ENCODE measurements at regions not wholly inside any gene's neighbourhood (a gene's known extent, or its start where the extent isn't known, plus 50 kb on each side); places are given as distances from the start of the nearest gene placed in this dataset.

- H3K9me3 ChIP-seq, result no peaks in the 10 kb centered on the region
- 89 to 90% methylated on average over 4 of the region's 4 CpGs for WGBS, 2 donors
- no peaks in the 10 kb centered on the region for H3K4me1 ChIP-seq
- H3K27ac ChIP-seq, result no peak overlapping the region
- TF ChIP-seq POLR2A (IDR thresholded peaks at IDR 0.05), result no peak
- no peak for TF ChIP-seq CTCF (IDR thresholded peaks at IDR 0.05)
- no peaks in the 10 kb centered on the region for H3K36me3 ChIP-seq
- H3K4me3 ChIP-seq (replicated peaks in 1 of 3), result no peak overlapping the region
- no peaks in the 10 kb centered on the region for H3K27me3 ChIP-seq
- DNase-seq, result no peak
- intact Hi-C loops (cut with DNase I), result loop anchor here (10.0 kb wide), 1 partner anchor 267 kb away; no protein-coding TSS in a partner anchor
Measured at GRCh38 chr20:7091655-7092054, 324.2 kb downstream of the BMP2 start.

- peak; percentile 54 to 62 for DNase-seq
- H3K9me3 ChIP-seq, result no peaks in the 10 kb centered on the region
- TF ChIP-seq CTCF (IDR thresholded peaks at IDR 0.05) (peak; percentile 27 to 76 (median 62)), POLR2A (IDR thresholded peaks at IDR 0.05) (no peak)
- 28% methylated on average over 7 of the region's 7 CpGs for WGBS, 2 donors
- intact Hi-C loops (cut with DNase I), result loop anchor here (10.0 kb wide), 1 partner anchor 270 kb away; no protein-coding TSS in a partner anchor
- no peaks in the 10 kb centered on the region for H3K27me3 ChIP-seq
- H3K36me3 ChIP-seq, result no peaks in the 10 kb centered on the region
- H3K4me1 ChIP-seq, result no peaks in the 10 kb centered on the region
- H3K27ac ChIP-seq, result no peak overlapping the region
- no peak overlapping the region for H3K4me3 ChIP-seq (replicated peaks in 1 of 3)
Measured at GRCh38 chr20:7094438-7094997, 327.0 kb downstream of the BMP2 start.

GRCh38 chr20:7106910-7107309 lies 339.4 kb downstream of the BMP2 start:
- no peaks in the 10 kb centered on the region for H3K9me3 ChIP-seq
- no peaks in the 10 kb centered on the region for H3K27me3 ChIP-seq
- no peak for DNase-seq
- no peaks in the 10 kb centered on the region for H3K4me1 ChIP-seq
- no peak overlapping the region for H3K4me3 ChIP-seq (replicated peaks in 1 of 3)
- TF ChIP-seq CTCF (IDR thresholded peaks at IDR 0.05) (no peak), POLR2A (IDR thresholded peaks at IDR 0.05) (no peak)
- no peaks in the 10 kb centered on the region for H3K36me3 ChIP-seq
- H3K27ac ChIP-seq, result no peak overlapping the region
- WGBS, 2 donors, result 93 to 94% methylated on average over 4 of the region's 4 CpGs
- intact Hi-C loops (cut with DNase I), result no loop called here

GRCh38 chr20:7108929-7109328 lies 341.4 kb downstream of the BMP2 start:
- no peak for DNase-seq
- TF ChIP-seq POLR2A (IDR thresholded peaks at IDR 0.05) (no peak), CTCF (IDR thresholded peaks at IDR 0.05) (no peak)
- H3K36me3 ChIP-seq, result no peaks in the 10 kb centered on the region
- no peak overlapping the region for H3K4me3 ChIP-seq (replicated peaks in 1 of 3)
- no peak overlapping the region for H3K27ac ChIP-seq
- WGBS, 2 donors, result 80 to 83% methylated on average over 2 of the region's 2 CpGs
- no peaks in the 10 kb centered on the region for H3K27me3 ChIP-seq
- intact Hi-C loops (cut with DNase I), result no loop called here
- H3K4me1 ChIP-seq, result no peaks in the 10 kb centered on the region
- no peaks in the 10 kb centered on the region for H3K9me3 ChIP-seq

- no peak overlapping the region for H3K4me3 ChIP-seq (replicated peaks in 1 of 3)
- 43 to 47% methylated on average over 14 of the region's 14 CpGs for WGBS, 2 donors
- no peak overlapping the region for H3K27ac ChIP-seq
- intact Hi-C loops (cut with DNase I), result no loop called here
- no peaks in the 10 kb centered on the region for H3K9me3 ChIP-seq
- TF ChIP-seq CTCF (IDR thresholded peaks at IDR 0.05) (peak in 3 of 6 experiments; percentile 41 to 54 (median 54)), POLR2A (IDR thresholded peaks at IDR 0.05) (no peak)
- H3K27me3 ChIP-seq, result no peaks in the 10 kb centered on the region
- no peaks in the 10 kb centered on the region for H3K4me1 ChIP-seq
- DNase-seq, result peak; percentile 51 to 52
- H3K36me3 ChIP-seq, result no peaks in the 10 kb centered on the region
Measured at GRCh38 chr20:7113577-7114466, 346.3 kb downstream of the BMP2 start.
